Gastrocnemius medialis (tissue), 4 donors: ENCODE measurements at regions not wholly inside any gene's neighbourhood (a gene's known extent, or its start where the extent isn't known, plus 50 kb on each side); places are given as distances from the start of the nearest gene placed in this dataset.

Experiments used
- CTCF ChIP-seq, 5 experiments: fragments of 450-650 bp in 3 of 5; fragments of 200-600 bp in 2 of 5; sonication (generic) in 2 of 5; IDR thresholded peaks in 4 of 5; conservative IDR thresholded peaks in 1 of 5; 1 replicate in 4 of 5; 2 replicates in 1 of 5; pipeline ENCODE4 v1.5.1; 2016 to 2019; ENCODE audit warnings: antibody characterized with exemption in 5 of 5, mild to moderate bottlenecking in 3 of 5, moderate library complexity in 3 of 5
- POLR2A ChIP-seq, 2 donors: fragments of 450-650 bp; IDR thresholded peaks; one replicate each; pipeline ENCODE4 v1.6.1; 2017; ENCODE audit warnings: antibody characterized with exemption in 2 of 2, mild to moderate bottlenecking in 2 of 2, moderate library complexity in 2 of 2

GRCh38 chr1:58882322-58882948 lies 98.6 kb upstream of the JUN start:
- TF ChIP-seq CTCF (IDR thresholded peaks at IDR 0.05 in 4 of 5, conservative IDR thresholded peaks at IDR 0.05 in 1 of 5) (no peak), POLR2A (IDR thresholded peaks at IDR 0.05) (no peak)
